Dedifferentiated amniotic fluid mesenchymal stem cell (primary cell): ENCODE measurements at regions not wholly inside any gene's neighbourhood (a gene's known extent, or its start where the extent isn't known, plus 50 kb on each side); places are given as distances from the start of the nearest gene placed in this dataset.
"Not testable (repeated sequence)": the region's sequence is repeated elsewhere in the genome, so short reads cannot be mapped to it uniquely, and the experiment has no call there.

Experiments
- DNase-seq: peaks from one replicate; pipeline ENCODE4 v3.0.0-alpha.2; 2016; ENCODE audit errors: extremely low spot score

- no peak for DNase-seq
Observed at GRCh38 chr10:2891073-2891769, 176.1 kb upstream of the PFKP start.

- no peak for DNase-seq
Observed at GRCh38 chr10:2890093-2890492, 177.3 kb upstream of the PFKP start.

GRCh38 chr10:2888403-2889004 lies 178.8 kb upstream of the PFKP start:
- no peak for DNase-seq

- DNase-seq = no peak
Observed at GRCh38 chr10:2887391-2888070, 179.8 kb upstream of the PFKP start.

- no peak for DNase-seq
Observed at GRCh38 chr10:2886662-2887061, 180.7 kb upstream of the PFKP start.

- no peak for DNase-seq
Observed at GRCh38 chr10:2885288-2886278, 181.8 kb upstream of the PFKP start.

GRCh38 chr10:2883983-2884540 lies 183.3 kb upstream of the PFKP start:
- DNase-seq = not testable (repeated sequence)

- no peak for DNase-seq
Observed at GRCh38 chr10:2883238-2883637, 184.1 kb upstream of the PFKP start.

GRCh38 chr10:2882628-2883027 lies 184.7 kb upstream of the PFKP start:
- no peak for DNase-seq

- no peak for DNase-seq
Observed at GRCh38 chr10:2881720-2882620, 185.4 kb upstream of the PFKP start.

GRCh38 chr10:2880050-2880449 lies 187.3 kb upstream of the PFKP start:
- not testable (repeated sequence) for DNase-seq

- DNase-seq = no peak
Observed at GRCh38 chr10:2878818-2879217, 188.5 kb upstream of the PFKP start.

- no peak for DNase-seq
Observed at GRCh38 chr10:2876032-2876431, 191.3 kb upstream of the PFKP start.

- no peak for DNase-seq
Observed at GRCh38 chr10:2874963-2875362, 192.4 kb upstream of the PFKP start.

GRCh38 chr10:2873769-2874168 lies 193.6 kb upstream of the PFKP start:
- DNase-seq = no peak

- DNase-seq = no peak
Observed at GRCh38 chr10:2871673-2872219, 195.6 kb upstream of the PFKP start.

GRCh38 chr10:2870654-2871053 lies 196.7 kb upstream of the PFKP start:
- DNase-seq = no peak

- no peak for DNase-seq
Observed at GRCh38 chr10:2867788-2868299, 199.5 kb upstream of the PFKP start.

- DNase-seq = no peak
Observed at GRCh38 chr10:2866569-2866968, 200.8 kb upstream of the PFKP start.

GRCh38 chr10:2861632-2862210 lies 205.6 kb upstream of the PFKP start:
- no peak for DNase-seq
